ENCODE measurements at regions not wholly inside any gene's neighbourhood (a gene's known extent, or its start where the extent isn't known, plus 50 kb on each side); places are given as distances from the start of the nearest gene placed in this dataset.
A peak's percentile ranks its signal among the peaks of the same experiment; 100 is the strongest.

GRCh38 chr5:93359296-93359959 is 221.6 kb downstream of the NR2F1-AS1 start:
- H3K27ac ChIP-seq = peak overlapping the region in 1 of 10 donors; percentile 24
- TF ChIP-seq CTCF (IDR thresholded peaks at IDR 0.05) = no peak
- ATAC-seq (peak in 7 of 8 donors; percentile 37 to 79 (median 69)), DNase-seq (peak in 1 of 2 donors; percentile 12)
- no peaks in the 10 kb centered on the region for H3K36me3 ChIP-seq
- peaks cover 0 to 3% (median 0%) of the 10 kb centered on the region in 11 donors for H3K9me3 ChIP-seq
- peaks cover 0 to 13% (median 3%) of the 10 kb centered on the region in 9 donors for H3K4me1 ChIP-seq
- intact Hi-C loops (cut with DNase I) = no loop called here
- H3K27me3 ChIP-seq = no peaks in the 10 kb centered on the region
- H3K4me3 ChIP-seq = no peak overlapping the region
- 24 to 33% methylated on average over 9 of the region's 9 CpGs for WGBS, 2 donors

GRCh38 chr5:93358176-93358575 is 222.8 kb downstream of the NR2F1-AS1 start:
- DNase-seq = no peak
- peaks cover 0 to 3% (median 0%) of the 10 kb centered on the region in 11 donors for H3K9me3 ChIP-seq
- H3K27ac ChIP-seq = no peak overlapping the region
- no peak for TF ChIP-seq CTCF (IDR thresholded peaks at IDR 0.05)
- WGBS, 2 donors = 75 to 78% methylated on average over 1 of the region's 1 CpG
- no peak overlapping the region for H3K4me3 ChIP-seq
- intact Hi-C loops (cut with DNase I) = no loop called here
- H3K27me3 ChIP-seq = no peaks in the 10 kb centered on the region
- no peak for ATAC-seq
- H3K4me1 ChIP-seq = peaks cover 0 to 13% (median 3%) of the 10 kb centered on the region in 9 donors
- H3K36me3 ChIP-seq = no peaks in the 10 kb centered on the region

- no peak for TF ChIP-seq CTCF (IDR thresholded peaks at IDR 0.05)
- no peaks in the 10 kb centered on the region for H3K36me3 ChIP-seq
- H3K4me1 ChIP-seq = peaks cover 0 to 13% (median 3%) of the 10 kb centered on the region in 9 donors
- no peaks in the 10 kb centered on the region for H3K27me3 ChIP-seq
- H3K27ac ChIP-seq = no peak overlapping the region
- no peak overlapping the region for H3K4me3 ChIP-seq
- DNase-seq (no peak), ATAC-seq (no peak)
- WGBS, 2 donors = 82 to 94% methylated on average over 1 of the region's 1 CpG
- intact Hi-C loops (cut with DNase I) = no loop called here
- peaks cover 0 to 3% (median 0%) of the 10 kb centered on the region in 11 donors for H3K9me3 ChIP-seq
Measured at GRCh38 chr5:93357686-93358085, 223.3 kb downstream of the NR2F1-AS1 start.

- Histone ChIP-seq H3K4me3 (no peak overlapping the region), H3K27me3 (no peaks in the 10 kb centered on the region), H3K4me1 (peaks cover 0 to 13% (median 3%) of the 10 kb centered on the region in 9 donors), H3K27ac (no peak overlapping the region), H3K9me3 (no peaks in the 10 kb centered on the region), H3K36me3 (no peaks in the 10 kb centered on the region)
- ATAC-seq (no peak), DNase-seq (no peak)
- 69 to 81% methylated on average over 8 of the region's 8 CpGs for WGBS, 2 donors
- no peak for TF ChIP-seq CTCF (IDR thresholded peaks at IDR 0.05)
- intact Hi-C loops (cut with DNase I) = no loop called here
Measured at GRCh38 chr5:93355691-93356090, 225.3 kb downstream of the NR2F1-AS1 start.

Data from heart right ventricle (tissue), 16 donors.